ENCODE measurements at regions not wholly inside any gene's neighbourhood (a gene's known extent, or its start where the extent isn't known, plus 50 kb on each side); places are given as distances from the start of the nearest gene placed in this dataset.

DNA sequence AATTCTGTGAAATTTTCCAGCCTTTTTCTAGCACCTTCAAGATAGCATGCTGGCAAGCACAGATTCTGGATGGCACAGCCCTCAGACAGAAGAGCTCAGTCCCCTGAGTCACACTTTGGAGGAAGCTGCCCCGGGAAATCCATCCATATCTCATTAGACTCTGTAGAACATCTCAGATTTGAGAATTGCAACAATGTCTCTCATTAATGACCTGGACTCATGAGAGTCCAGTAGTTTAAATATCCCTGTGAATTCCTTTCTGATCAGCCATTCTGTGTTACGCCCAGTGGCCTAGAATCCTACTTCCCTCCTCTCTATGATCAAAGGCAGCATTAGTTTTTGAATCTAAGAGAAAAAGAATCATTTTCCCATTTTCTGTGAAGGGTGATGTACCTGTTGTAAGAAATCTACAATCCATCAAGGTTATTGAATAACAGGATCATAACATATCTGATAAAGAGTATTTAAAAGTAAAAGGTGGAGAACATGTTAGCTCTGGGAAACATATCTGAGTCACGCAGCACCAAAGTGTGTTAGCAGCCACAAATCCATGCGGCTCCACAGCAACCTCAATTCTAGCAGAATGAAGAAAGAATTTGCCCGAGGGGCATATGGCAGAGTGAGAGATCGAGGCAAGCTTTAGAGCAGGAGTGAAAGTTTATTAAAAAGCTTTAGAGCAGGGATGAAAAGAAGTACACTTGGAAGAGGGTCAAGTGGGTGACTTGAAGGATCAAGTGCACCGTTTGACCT, 855.6 kb upstream of the TMEM132C start:
- DNase-seq: no peak

- no peak for DNase-seq
Observed at GRCh38 chr12:127411981-127412380, 855.0 kb upstream of the TMEM132C start.

DNA sequence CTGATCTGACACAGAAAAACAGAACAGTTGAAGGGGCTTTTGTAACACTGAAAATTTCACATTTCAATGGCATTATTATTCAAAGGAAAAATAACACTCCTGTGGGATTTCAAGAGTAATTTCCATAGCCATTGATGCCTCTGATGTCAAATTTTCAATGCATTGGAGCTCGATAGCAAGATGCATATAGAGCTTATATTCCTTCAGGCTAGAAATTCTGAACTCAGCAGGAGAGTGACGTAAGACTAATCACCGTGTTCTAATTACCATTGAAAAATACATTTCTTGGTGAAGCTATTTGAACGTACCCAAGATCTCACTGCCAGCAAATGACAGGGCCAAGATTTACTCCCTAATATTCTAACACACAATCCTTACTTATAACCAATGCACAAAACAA, 854.1 kb upstream of the TMEM132C start:
- no peak for DNase-seq

- no peak for DNase-seq
Observed at GRCh38 chr12:127414186-127414585, 852.8 kb upstream of the TMEM132C start.

GRCh38 chr12:127414636-127415035, 852.3 kb upstream of the TMEM132C start:
- DNase-seq: no peak

DNA sequence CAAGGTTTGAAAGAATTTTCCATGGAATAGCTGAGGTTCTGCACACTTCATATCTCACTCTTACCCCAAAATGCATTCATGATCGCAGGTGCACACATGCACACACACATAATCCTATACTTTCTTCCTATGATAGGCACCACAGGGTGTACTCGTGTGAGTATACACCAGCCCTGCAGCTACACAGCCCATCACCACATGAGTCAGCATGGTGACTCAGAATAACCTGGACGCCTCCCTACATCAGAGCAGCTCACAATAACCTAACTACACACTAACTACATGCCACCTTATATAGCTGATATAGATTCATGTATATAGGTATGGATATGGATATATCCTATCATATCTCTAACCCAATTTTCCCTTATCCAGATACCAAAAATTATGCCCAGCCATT, 850.2 kb upstream of the TMEM132C start:
- no peak for DNase-seq

- DNase-seq: no peak
Observed at GRCh38 chr12:127419111-127419510, 847.9 kb upstream of the TMEM132C start.

DNA sequence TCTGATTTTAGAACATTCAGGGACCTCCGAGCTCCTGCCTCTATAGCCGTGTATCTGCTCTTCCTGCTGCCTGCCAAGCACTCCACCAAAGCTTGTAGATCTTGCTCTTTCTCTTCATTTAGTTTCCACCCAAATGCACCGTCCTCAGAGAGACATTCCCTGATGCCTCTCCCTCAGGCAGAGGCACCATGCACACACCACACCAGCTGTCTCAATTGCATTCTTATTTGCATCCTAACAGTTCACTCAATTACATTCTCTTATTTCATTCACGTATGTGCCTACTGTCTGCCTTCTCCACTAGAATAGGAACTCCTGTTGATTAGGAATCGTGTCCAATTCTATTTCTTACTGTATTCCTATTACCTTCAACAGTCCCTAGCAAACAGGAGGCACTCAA, 845.4 kb upstream of the TMEM132C start:
- DNase-seq: no peak

DNA sequence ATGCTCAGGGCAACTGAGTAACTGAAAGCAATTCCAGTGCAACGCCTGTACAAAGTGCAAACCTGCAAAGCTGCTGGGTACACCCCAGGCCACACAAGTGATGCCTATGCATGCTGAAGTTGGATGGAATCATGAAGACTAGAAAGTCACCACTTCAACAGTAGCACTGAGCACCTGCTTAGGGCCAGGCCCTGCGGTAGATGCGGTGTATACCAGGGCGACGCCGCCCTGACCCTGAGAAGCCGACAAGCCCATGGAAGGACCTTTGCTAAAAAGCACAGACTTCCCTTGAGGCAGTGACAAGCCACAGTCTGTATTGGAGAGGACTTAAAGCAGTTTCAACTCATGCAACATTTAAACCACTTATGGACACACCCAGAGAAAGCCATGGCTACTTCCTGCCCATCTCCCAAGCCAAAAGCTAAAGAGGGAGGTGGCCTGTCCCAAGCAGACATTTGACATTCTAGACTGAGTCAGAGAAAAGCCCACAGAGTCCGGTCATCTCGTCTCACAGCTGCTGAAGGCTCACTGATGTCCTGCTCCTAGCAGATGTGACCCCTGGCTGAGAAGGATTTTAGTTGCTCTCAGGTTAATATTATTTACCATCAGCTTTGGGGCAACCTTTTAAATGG, 843.9 kb upstream of the TMEM132C start:
- no peak for DNase-seq

DNA sequence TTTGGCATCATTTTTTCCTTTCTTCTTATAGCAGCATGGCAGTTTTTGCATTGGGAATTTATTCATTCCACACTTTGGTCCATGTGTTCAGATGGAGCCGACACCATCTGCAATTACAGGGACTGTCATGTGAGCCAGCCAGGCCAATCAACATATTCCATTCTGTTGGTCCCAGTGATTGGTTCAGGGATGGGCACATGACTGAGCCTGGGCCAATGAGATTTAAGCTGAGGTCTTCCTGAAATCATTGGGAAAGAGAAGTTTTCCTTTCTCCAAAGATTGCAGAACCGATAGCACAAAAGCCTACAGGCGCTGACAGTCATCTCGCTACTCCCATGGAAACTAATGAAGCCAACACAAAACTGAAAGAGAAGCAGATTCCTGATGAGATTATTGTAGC, 841.5 kb upstream of the TMEM132C start:
- no peak for DNase-seq

DNA sequence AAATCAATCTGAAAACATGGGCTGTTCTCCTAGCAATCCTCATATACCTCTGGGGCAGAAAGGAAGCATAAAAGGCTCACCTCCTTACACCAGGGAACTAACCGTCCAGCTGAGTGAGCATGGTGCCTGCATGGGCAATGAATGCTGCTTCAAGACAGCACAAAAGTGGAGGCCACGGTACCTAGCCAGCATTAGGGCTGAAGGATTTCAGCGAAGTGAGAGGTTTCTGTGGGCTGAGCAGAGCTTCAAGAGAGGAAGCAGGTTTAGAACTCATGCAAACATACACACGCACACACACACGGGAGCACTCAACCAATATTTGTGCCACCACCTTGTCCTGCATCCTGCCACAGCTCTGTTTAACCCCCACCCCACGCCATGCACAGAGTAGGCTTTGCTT, 838.5 kb upstream of the TMEM132C start:
- no peak for DNase-seq

DNA sequence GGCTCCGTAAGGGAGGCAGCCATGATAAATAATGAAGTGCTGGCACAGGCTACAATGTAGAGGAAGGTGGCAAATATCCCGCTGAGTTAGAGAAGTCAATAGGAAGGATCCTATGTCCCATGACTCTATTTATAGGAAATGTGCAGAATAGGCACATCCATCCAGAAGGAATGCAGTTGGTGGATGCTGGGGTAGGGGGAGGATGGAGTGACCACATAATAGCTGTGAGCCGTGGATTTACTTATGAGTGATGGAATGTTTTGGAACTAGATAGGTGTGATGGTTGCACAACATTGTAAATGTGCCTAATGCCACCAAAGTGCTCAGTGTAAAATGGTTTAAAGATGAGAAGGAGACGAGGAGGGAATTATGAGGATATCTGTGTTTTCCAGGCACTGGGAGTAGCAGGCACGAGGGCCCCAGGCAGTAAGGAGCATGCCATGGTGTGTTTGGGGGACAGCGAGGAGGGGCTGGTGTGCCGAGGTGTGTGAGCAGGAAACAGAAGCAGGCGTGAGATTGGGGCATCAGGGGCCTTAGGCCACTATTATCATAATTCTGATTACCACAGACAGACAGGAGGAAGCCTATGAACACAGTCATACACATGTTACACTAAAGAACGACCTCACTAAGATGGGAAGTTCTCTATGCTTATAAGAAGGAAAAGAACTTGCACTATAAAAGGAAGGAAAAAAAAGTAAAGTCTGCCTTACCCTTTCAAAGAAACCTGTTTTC, 837.3 kb upstream of the TMEM132C start:
- no peak for DNase-seq

DNA sequence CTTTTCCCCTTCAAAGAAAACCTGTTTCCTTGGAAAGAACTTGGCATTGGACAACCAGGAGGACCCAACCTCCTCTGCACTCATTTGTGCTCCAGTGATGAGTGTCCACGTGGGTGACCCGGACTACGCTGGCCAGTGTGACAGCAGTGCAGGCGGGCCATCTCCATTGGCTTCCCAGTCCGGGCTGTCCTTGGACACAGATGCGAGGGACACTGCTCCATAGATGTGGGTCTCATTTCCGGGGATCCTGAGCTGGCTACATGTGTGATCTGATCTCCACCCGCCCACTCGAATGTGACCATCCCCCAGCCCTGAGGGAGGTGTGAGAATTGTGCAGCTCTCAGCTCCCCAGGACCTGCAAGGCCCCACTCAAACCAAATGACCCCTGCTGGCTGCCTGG, 836.6 kb upstream of the TMEM132C start:
- DNase-seq: no peak

DNA sequence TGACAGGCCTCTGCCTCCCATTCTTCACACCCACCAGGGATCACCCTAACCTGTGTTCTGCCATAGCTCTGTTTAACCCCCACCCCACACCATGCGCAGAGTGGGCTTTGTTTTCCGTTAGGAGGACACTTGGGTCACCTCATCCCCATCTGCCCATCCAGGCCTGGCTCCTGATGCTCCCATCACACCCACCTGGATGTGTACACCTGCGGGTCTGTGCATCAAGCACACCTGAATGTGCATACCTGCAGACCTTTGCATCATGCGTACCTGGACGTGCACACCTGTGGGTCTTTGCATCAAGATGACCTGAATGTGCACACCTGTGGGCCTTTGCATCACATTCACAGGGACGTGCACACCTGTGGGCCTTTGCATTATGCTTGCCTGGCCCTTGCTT, 835.8 kb upstream of the TMEM132C start:
- no peak for DNase-seq

DNA sequence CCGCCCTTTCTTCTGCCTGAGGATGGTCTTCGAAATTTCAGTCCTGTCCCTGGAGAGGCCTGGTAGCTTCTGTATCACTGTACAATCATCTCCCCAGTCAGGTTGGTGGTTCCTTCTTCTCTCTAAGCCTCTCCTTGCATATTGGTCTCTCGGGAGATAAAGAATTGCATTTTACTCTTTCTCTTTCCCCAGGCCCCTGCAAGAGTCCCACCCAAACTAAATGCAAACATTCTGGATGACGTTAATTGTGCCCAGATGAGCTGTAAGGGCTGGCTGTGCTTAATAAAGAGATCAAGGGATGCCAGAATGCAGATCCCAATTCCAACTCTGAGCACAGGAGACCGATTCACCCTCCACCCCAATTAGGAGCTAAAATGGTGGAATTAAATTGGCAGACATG, 835.4 kb upstream of the TMEM132C start:
- no peak for DNase-seq

DNA sequence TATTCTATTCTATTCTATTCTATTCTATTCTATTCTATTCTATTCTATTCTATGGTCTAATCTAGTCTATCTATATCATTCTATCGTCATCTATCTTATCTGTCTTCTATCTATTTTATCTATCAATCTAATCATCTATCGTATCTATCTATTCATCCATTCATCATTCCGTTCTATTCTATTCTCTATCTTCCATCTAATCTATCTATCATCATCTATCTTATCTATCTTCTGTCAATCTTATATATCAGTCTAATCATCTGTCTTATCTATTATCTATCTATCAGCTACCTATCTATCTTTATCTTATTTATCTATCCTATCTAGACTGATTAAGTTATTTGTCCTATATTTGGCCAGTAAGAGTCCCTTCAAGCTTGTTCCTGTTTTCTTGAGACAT, 831.5 kb upstream of the TMEM132C start:
- no peak for DNase-seq

DNA sequence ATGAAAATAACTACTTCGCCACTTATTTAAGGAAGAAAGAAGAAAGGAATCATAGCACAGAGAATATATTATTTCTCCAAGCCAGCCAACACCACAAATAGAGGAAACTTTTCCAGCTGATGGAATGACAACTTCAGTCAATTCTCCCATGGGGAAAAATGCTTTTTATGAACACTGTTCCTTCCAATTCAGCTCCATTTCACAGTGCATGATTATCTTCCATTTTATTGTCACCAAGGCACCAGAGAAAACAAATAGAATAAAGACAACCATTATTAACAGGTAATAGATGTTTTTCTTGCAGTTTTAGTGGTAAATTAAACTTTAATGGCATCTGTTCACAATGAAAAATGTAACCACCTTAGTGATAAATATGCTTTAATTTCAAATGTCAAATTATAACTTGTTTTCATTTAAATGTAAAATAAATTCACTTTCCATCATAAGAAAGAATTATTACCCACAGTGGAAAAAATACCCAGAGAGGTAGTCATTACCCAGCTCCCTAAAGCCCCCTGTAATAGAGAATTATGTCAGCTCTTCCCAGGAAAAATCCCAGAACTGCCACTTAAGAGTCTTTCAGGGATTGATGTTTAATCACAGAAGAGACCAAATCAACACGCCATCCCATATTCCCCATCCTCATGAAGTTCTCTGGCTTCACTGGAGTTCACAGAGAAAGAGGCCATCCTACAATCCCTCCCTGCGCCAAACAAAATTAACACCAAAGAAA, 828.3 kb upstream of the TMEM132C start:
- DNase-seq: no peak

DNA sequence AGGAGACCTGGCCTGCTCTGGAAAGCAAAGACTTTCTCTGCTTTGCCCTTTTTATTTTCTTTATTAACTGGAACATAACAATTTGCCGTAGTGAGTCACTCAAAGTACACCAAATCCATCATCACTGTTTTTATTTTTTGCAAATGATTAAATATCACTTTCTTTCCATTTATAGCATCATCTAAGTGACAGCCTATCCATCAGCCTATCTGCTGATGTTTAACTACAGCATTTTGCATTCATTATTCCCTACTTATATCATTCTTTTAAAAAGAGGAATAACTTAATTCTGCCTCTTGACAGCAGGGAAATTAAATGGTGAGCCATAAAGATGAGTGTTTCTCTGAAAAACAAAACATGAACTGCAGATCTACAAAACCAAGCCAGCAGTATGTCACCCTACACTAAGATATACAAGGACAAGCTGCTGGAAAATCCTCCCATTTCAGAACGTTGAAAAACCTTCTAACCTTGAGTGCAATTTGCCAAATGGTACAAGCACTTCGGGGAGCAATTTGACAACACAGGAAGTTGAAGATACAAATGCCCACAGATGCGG, 821.3 kb upstream of the TMEM132C start:
- DNase-seq: no peak

GRCh38 chr12:127448906-127449305, 818.1 kb upstream of the TMEM132C start:
- no peak for DNase-seq

DNA sequence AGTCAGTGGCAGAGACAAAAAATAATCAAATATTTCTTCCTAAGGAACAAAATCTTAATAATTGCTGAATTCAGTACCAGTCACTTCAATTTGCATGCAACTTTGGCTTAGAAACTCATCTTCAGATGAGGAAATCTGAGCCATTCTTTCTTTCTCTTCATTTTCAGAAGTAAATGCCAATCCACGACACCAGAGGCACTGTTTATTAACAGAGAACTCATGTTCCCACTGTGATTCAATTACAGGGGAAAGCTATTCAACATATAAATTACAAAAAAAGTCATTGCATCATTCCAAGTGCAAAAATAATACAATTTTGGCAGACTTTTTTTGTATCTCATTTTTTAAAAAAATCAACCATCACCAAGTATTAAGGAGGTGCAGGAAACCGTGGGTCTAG, 816.1 kb upstream of the TMEM132C start:
- DNase-seq: no peak
